CD4-positive, alpha-beta T cell (primary cell): ENCODE measurements at regions not wholly inside any gene's neighbourhood (a gene's known extent, or its start where the extent isn't known, plus 50 kb on each side); places are given as distances from the start of the nearest gene placed in this dataset.

Experiments
- ATAC-seq: fragments of 200-7000 bp; cut with Tn5 transposase; one replicate; pipeline ENCODE4 v1.10.0; 2022; ENCODE audit warnings: mild to moderate bottlenecking; ENCODE audit not compliant: poor library complexity
- CTCF ChIA-PET: fragments of 350-600 bp; sonication (Branson Sonifier 250); formaldehyde crosslinking; loops from one replicate; lab custom pipeline; 2021; ENCODE audit warnings: antibody characterized with exemption, inconsistent platforms; lab: Charles Lee
- POLR2A ChIA-PET: fragments of 350-600 bp; sonication (Branson Sonifier 250); formaldehyde crosslinking; loops from one replicate; lab custom pipeline; 2021; ENCODE audit warnings: antibody characterized with exemption, inconsistent platforms; lab: Charles Lee
- DNase-seq, 14 experiments: peaks; one replicate each; pipeline ENCODE4 v3.0.0-alpha.2; 2013 to 2020; ENCODE audit warnings: mixed read lengths in 2 of 14
- H3K27ac ChIP-seq, 2 donors: one replicate each; pipeline versions ENCODE4 v1.5.1 to v1.7.0; 2013; ENCODE audit warnings: low read length in 2 of 2, low read depth in 1 of 2, mild to moderate bottlenecking in 1 of 2
- H3K27me3 ChIP-seq, 2 experiments: 1 replicate in 1 of 2; 2 replicates in 1 of 2; pipeline versions ENCODE4 v1.6.1 to v1.7.0; 2013; ENCODE audit warnings: low read length in 2 of 2, control low read depth in 1 of 2, mild to moderate bottlenecking in 1 of 2, moderate library complexity in 1 of 2; ENCODE audit not compliant: insufficient read depth in 2 of 2, control insufficient read depth in 1 of 2
- H3K36me3 ChIP-seq: one replicate; pipeline ENCODE4 v1.6.1; 2013; ENCODE audit warnings: low read length, control low read depth; ENCODE audit not compliant: insufficient read depth
- H3K4me1 ChIP-seq: one replicate; pipeline ENCODE4 v1.6.1; 2013; ENCODE audit warnings: low read length, control low read depth; ENCODE audit not compliant: insufficient read depth
- H3K4me3 ChIP-seq: one replicate; pipeline ENCODE4 v1.5.1; 2013; ENCODE audit warnings: mild to moderate bottlenecking, low read length, moderate library complexity
- H3K9me3 ChIP-seq, 2 experiments: 1 replicate in 1 of 2; 2 replicates in 1 of 2; pipeline versions ENCODE4 v1.6.1 to v1.7.0; 2013; ENCODE audit warnings: low read length in 2 of 2, mild to moderate bottlenecking in 2 of 2, control low read depth in 1 of 2, moderate library complexity in 1 of 2; ENCODE audit not compliant: control insufficient read depth in 1 of 2, insufficient read depth in 1 of 2
- H3K27ac Mint-ChIP-seq: one replicate; pipeline ENCODE4 v1.8.0; 2020; ENCODE audit warnings: mixed read lengths
- H3K27me3 Mint-ChIP-seq: one replicate; pipeline ENCODE4 v1.8.0; 2021; ENCODE audit warnings: mixed read lengths
- H3K36me3 Mint-ChIP-seq: one replicate; pipeline ENCODE4 v1.8.0; 2021; ENCODE audit warnings: low read depth, mixed read lengths
- H3K4me1 Mint-ChIP-seq: one replicate; pipeline ENCODE4 v1.8.0; 2021; ENCODE audit warnings: low read depth, mixed read lengths
- H3K4me3 Mint-ChIP-seq: one replicate; pipeline ENCODE4 v1.8.0; 2020; ENCODE audit warnings: mild to moderate bottlenecking, mixed read lengths
- H3K9me3 Mint-ChIP-seq: one replicate; pipeline ENCODE4 v1.8.0; 2020; ENCODE audit warnings: mixed read lengths
- CTCF ChIP-seq: fragments of 200-600 bp; IDR thresholded peaks from one replicate; pipeline ENCODE4 v1.8.0; 2022; ENCODE audit warnings: antibody characterized with exemption, mild to moderate bottlenecking
- intact Hi-C, 2 experiments: fragments of 100-400 bp; cut with DNase I in 1 of 2; cut with micrococcal nuclease in 1 of 2; formaldehyde crosslinking; loops; one replicate each; pipeline versions ENCODE4 v1.15.1 to v1.9.0; 2023 to 2025; cut with DNase I, micrococcal nuclease

- Histone ChIP-seq H3K27ac (no peak overlapping the region), H3K4me3 (no peak overlapping the region), H3K4me1 (no peaks in the 10 kb centered on the region), H3K36me3 (no peaks in the 10 kb centered on the region), H3K9me3 (no peaks in the 10 kb centered on the region), H3K27me3 (no peaks in the 10 kb centered on the region)
- Mint-ChIP-seq H3K36me3 (no peaks in the 10 kb centered on the region), H3K4me3 (no peak overlapping the region), H3K4me1 (no peaks in the 10 kb centered on the region), H3K9me3 (peaks cover 4% of the 10 kb centered on the region), H3K27me3 (peaks cover 4% of the 10 kb centered on the region), H3K27ac (no peak overlapping the region)
- ChIA-PET CTCF (no interaction called here), POLR2A (no interaction called here)
- ATAC-seq (no peak), DNase-seq (no peak)
- intact Hi-C loops = no loop called here
- no peak for TF ChIP-seq CTCF
These were observed 328.6 kb upstream of the ARID1B start for GRCh38 chr6:156448579-156448978.

- Histone ChIP-seq H3K36me3 (no peaks in the 10 kb centered on the region), H3K9me3 (peaks cover 0 to 4% of the 10 kb centered on the region in 2 experiments), H3K4me3 (no peak overlapping the region), H3K27ac (no peak overlapping the region), H3K4me1 (no peaks in the 10 kb centered on the region), H3K27me3 (no peaks in the 10 kb centered on the region)
- intact Hi-C loops = no loop called here
- ChIA-PET CTCF (no interaction called here), POLR2A (no interaction called here)
- no peaks in the 10 kb centered on the region for H3K4me1 Mint-ChIP-seq
- TF ChIP-seq CTCF = no peak
- no peak for DNase-seq
- peaks cover 4% of the 10 kb centered on the region for H3K27me3 Mint-ChIP-seq
- no peaks in the 10 kb centered on the region for H3K36me3 Mint-ChIP-seq
- no peak for ATAC-seq
- no peak overlapping the region for H3K27ac Mint-ChIP-seq
- peaks cover 4% of the 10 kb centered on the region for H3K9me3 Mint-ChIP-seq
- no peak overlapping the region for H3K4me3 Mint-ChIP-seq
These were observed 336.5 kb upstream of the ARID1B start for GRCh38 chr6:156440688-156441087.

GRCh38 chr6:156438350-156438923 is 338.7 kb upstream of the ARID1B start:
- H3K27me3 Mint-ChIP-seq = no peaks in the 10 kb centered on the region
- Histone ChIP-seq H3K36me3 (no peaks in the 10 kb centered on the region), H3K4me3 (no peak overlapping the region), H3K27me3 (no peaks in the 10 kb centered on the region), H3K27ac (no peak overlapping the region), H3K4me1 (no peaks in the 10 kb centered on the region), H3K9me3 (peaks cover 0 to 4% of the 10 kb centered on the region in 2 experiments)
- ChIA-PET CTCF (no interaction called here), POLR2A (no interaction called here)
- H3K4me3 Mint-ChIP-seq = no peak overlapping the region
- intact Hi-C loops = no loop called here
- DNase-seq (no peak), ATAC-seq (no peak)
- H3K36me3 Mint-ChIP-seq = no peaks in the 10 kb centered on the region
- no peak overlapping the region for H3K27ac Mint-ChIP-seq
- no peaks in the 10 kb centered on the region for H3K9me3 Mint-ChIP-seq
- H3K4me1 Mint-ChIP-seq = no peaks in the 10 kb centered on the region
- TF ChIP-seq CTCF = no peak
